ENCODE measurements at regions not wholly inside any gene's neighbourhood (a gene's known extent, or its start where the extent isn't known, plus 50 kb on each side); places are given as distances from the start of the nearest gene placed in this dataset.

GRCh38 chr3:103083848-103084631 lies 649.2 kb downstream of the ZPLD1 start:
- ATAC-seq (ENCODE audit: poor library complexity) = no peak
- no peak for TF ChIP-seq CTCF (IDR thresholded peaks at IDR 0.05)
- POLR2A ChIA-PET = no interaction called here

GRCh38 chr3:103085465-103085864 lies 650.6 kb downstream of the ZPLD1 start:
- intact Hi-C loops (cut with DNase I, micrococcal nuclease) = no loop called here
- no peak overlapping the region for H3K4me3 ChIP-seq (ENCODE audit: low read length)
- Mint-ChIP-seq H3K4me3 (no peak overlapping the region), H3K9me3 (no peaks in the 10 kb centered on the region), H3K4me1 (ENCODE audit: low read depth) (no peaks in the 10 kb centered on the region), H3K36me3 (ENCODE audit: low read depth) (no peaks in the 10 kb centered on the region), H3K27me3 (no peaks in the 10 kb centered on the region), H3K27ac (no peak overlapping the region)
- CTCF ChIA-PET = no interaction called here
- no peak overlapping the region for H3K27ac ChIP-seq (ENCODE audit: low read depth in 1 of 2, low read length in 2 of 2)
- TF ChIP-seq CTCF (IDR thresholded peaks at IDR 0.05) = no peak
- H3K4me1 ChIP-seq (ENCODE audit: insufficient read depth, low read length) = no peaks in the 10 kb centered on the region
- no peaks in the 10 kb centered on the region for H3K36me3 ChIP-seq (ENCODE audit: insufficient read depth, low read length)
- ATAC-seq (ENCODE audit: poor library complexity) (no peak), DNase-seq (no peak)
- POLR2A ChIA-PET = no interaction called here
- peaks cover 0 to 4% of the 10 kb centered on the region in 2 experiments for H3K9me3 ChIP-seq (ENCODE audit: control insufficient read depth in 1 of 2, insufficient read depth in 1 of 2, low read length in 2 of 2)
- no peaks in the 10 kb centered on the region for H3K27me3 ChIP-seq (ENCODE audit: control insufficient read depth in 1 of 2, insufficient read depth in 2 of 2, low read length in 2 of 2)

More at GRCh38 chr3:103083848-103084631, 649.2 kb downstream of the ZPLD1 start:
- Mint-ChIP-seq H3K27me3 (no peaks in the 10 kb centered on the region), H3K4me1 (ENCODE audit: low read depth) (no peaks in the 10 kb centered on the region), H3K27ac (no peak overlapping the region), H3K9me3 (no peaks in the 10 kb centered on the region), H3K36me3 (ENCODE audit: low read depth) (no peaks in the 10 kb centered on the region), H3K4me3 (no peak overlapping the region)
- Histone ChIP-seq H3K9me3 (ENCODE audit: control insufficient read depth in 1 of 2, insufficient read depth in 1 of 2, low read length in 2 of 2) (peaks cover 0 to 4% of the 10 kb centered on the region in 2 experiments), H3K36me3 (ENCODE audit: insufficient read depth, low read length) (no peaks in the 10 kb centered on the region), H3K27ac (ENCODE audit: low read depth in 1 of 2, low read length in 2 of 2) (no peak overlapping the region), H3K4me1 (ENCODE audit: insufficient read depth, low read length) (no peaks in the 10 kb centered on the region), H3K4me3 (ENCODE audit: low read length) (no peak overlapping the region), H3K27me3 (ENCODE audit: control insufficient read depth in 1 of 2, insufficient read depth in 2 of 2, low read length in 2 of 2) (no peaks in the 10 kb centered on the region)
- intact Hi-C loops (cut with DNase I, micrococcal nuclease) = no loop called here
- DNase-seq = no peak
- CTCF ChIA-PET = no interaction called here

GRCh38 chr3:103089758-103090157 lies 654.9 kb downstream of the ZPLD1 start:
- H3K27ac ChIP-seq (ENCODE audit: low read depth in 1 of 2, low read length in 2 of 2) = no peak overlapping the region
- no peak for DNase-seq
- peaks cover 0 to 3% of the 10 kb centered on the region in 2 experiments for H3K9me3 ChIP-seq (ENCODE audit: control insufficient read depth in 1 of 2, insufficient read depth in 1 of 2, low read length in 2 of 2)
- no peak for ATAC-seq (ENCODE audit: poor library complexity)
- no peaks in the 10 kb centered on the region for H3K36me3 Mint-ChIP-seq (ENCODE audit: low read depth)
- no peaks in the 10 kb centered on the region for H3K4me1 Mint-ChIP-seq (ENCODE audit: low read depth)
- H3K9me3 Mint-ChIP-seq = peaks cover 7% of the 10 kb centered on the region
- H3K36me3 ChIP-seq (ENCODE audit: insufficient read depth, low read length) = no peaks in the 10 kb centered on the region
- TF ChIP-seq CTCF (IDR thresholded peaks at IDR 0.05) = no peak
- no peak overlapping the region for H3K4me3 Mint-ChIP-seq
- no peak overlapping the region for H3K27ac Mint-ChIP-seq
- POLR2A ChIA-PET = no interaction called here
- H3K4me3 ChIP-seq (ENCODE audit: low read length) = no peak overlapping the region
- CTCF ChIA-PET = no interaction called here
- intact Hi-C loops (cut with DNase I, micrococcal nuclease) = no loop called here
- H3K27me3 ChIP-seq (ENCODE audit: control insufficient read depth in 1 of 2, insufficient read depth in 2 of 2, low read length in 2 of 2) = no peaks in the 10 kb centered on the region
- no peaks in the 10 kb centered on the region for H3K4me1 ChIP-seq (ENCODE audit: insufficient read depth, low read length)
- H3K27me3 Mint-ChIP-seq = no peaks in the 10 kb centered on the region
